BLaER1 (cell line): ENCODE measurements at regions not wholly inside any gene's neighbourhood (a gene's known extent, or its start where the extent isn't known, plus 50 kb on each side); places are given as distances from the start of the nearest gene placed in this dataset.

ENCODE experiments used
- H3K27ac ChIP-seq: shearing (Covaris generic); formaldehyde crosslinking; 2 replicates; pipeline ENCODE4 v1.8.1; 2022
- H3K27me3 ChIP-seq: shearing (Covaris generic); formaldehyde crosslinking; 2 replicates; pipeline ENCODE4 v1.8.1; 2022
- H3K36me3 ChIP-seq: shearing (Covaris generic); formaldehyde crosslinking; 2 replicates; pipeline ENCODE4 v1.8.1; 2022
- H3K4me1 ChIP-seq: shearing (Covaris generic); formaldehyde crosslinking; 2 replicates; pipeline ENCODE4 v1.8.1; 2022
- H3K4me2 ChIP-seq: shearing (Covaris generic); formaldehyde crosslinking; 2 replicates; pipeline ENCODE4 v1.8.1; 2022
- H3K4me3 ChIP-seq: shearing (Covaris generic); formaldehyde crosslinking; 2 replicates; pipeline ENCODE4 v1.8.1; 2022
- H3K9ac ChIP-seq: shearing (Covaris generic); formaldehyde crosslinking; 2 replicates; pipeline ENCODE4 v1.8.1; 2022
- H3K9me3 ChIP-seq: shearing (Covaris generic); formaldehyde crosslinking; 2 replicates; pipeline ENCODE4 v1.8.1; 2022
- H4K20me1 ChIP-seq: shearing (Covaris generic); formaldehyde crosslinking; 2 replicates; pipeline ENCODE4 v1.8.1; 2022
- Cebpa-rat ChIP-seq: shearing (Covaris generic); IDR thresholded peaks from 2 replicates; pipeline ENCODE4 v1.8.1; 2022

GRCh38 chr4:114306946-114307345 lies 291.7 kb upstream of the UGT8 start:
- no peaks in the 10 kb centered on the region for H3K9me3 ChIP-seq
- no peaks in the 10 kb centered on the region for H4K20me1 ChIP-seq
- H3K27me3 ChIP-seq = no peaks in the 10 kb centered on the region
- no peak for TF ChIP-seq Cebpa-rat
- no peak overlapping the region for H3K9ac ChIP-seq
- H3K4me3 ChIP-seq = no peak overlapping the region
- no peaks in the 10 kb centered on the region for H3K36me3 ChIP-seq
- peaks cover 6% of the 10 kb centered on the region; the same call in 1 of the 2 replicates for H3K4me1 ChIP-seq
- H3K4me2 ChIP-seq = no peak overlapping the region
- no peak overlapping the region for H3K27ac ChIP-seq

GRCh38 chr4:114310296-114310925 lies 288.2 kb upstream of the UGT8 start:
- no peak for TF ChIP-seq Cebpa-rat
- Histone ChIP-seq H3K9ac (no peak overlapping the region), H3K27me3 (no peaks in the 10 kb centered on the region), H3K4me3 (no peak overlapping the region), H3K4me2 (no peak overlapping the region), H3K36me3 (no peaks in the 10 kb centered on the region), H4K20me1 (no peaks in the 10 kb centered on the region), H3K9me3 (no peaks in the 10 kb centered on the region), H3K4me1 (no peaks in the 10 kb centered on the region), H3K27ac (no peak overlapping the region)

GRCh38 chr4:114311787-114312186 lies 286.8 kb upstream of the UGT8 start:
- Histone ChIP-seq H3K4me3 (no peak overlapping the region), H3K36me3 (no peaks in the 10 kb centered on the region), H3K27me3 (no peaks in the 10 kb centered on the region), H3K4me1 (no peaks in the 10 kb centered on the region), H3K27ac (no peak overlapping the region), H3K4me2 (no peak overlapping the region), H3K9ac (no peak overlapping the region), H4K20me1 (no peaks in the 10 kb centered on the region), H3K9me3 (no peaks in the 10 kb centered on the region)
- TF ChIP-seq Cebpa-rat = no peak

GRCh38 chr4:114312338-114312737 lies 286.3 kb upstream of the UGT8 start:
- no peak overlapping the region for H3K27ac ChIP-seq
- no peaks in the 10 kb centered on the region for H3K9me3 ChIP-seq
- H3K4me3 ChIP-seq = no peak overlapping the region
- no peaks in the 10 kb centered on the region for H3K4me1 ChIP-seq
- no peaks in the 10 kb centered on the region for H4K20me1 ChIP-seq
- TF ChIP-seq Cebpa-rat = no peak
- no peaks in the 10 kb centered on the region for H3K27me3 ChIP-seq
- H3K4me2 ChIP-seq = no peak overlapping the region
- no peak overlapping the region for H3K9ac ChIP-seq
- H3K36me3 ChIP-seq = no peaks in the 10 kb centered on the region

GRCh38 chr4:114316789-114317188 lies 281.8 kb upstream of the UGT8 start:
- no peaks in the 10 kb centered on the region for H3K9me3 ChIP-seq
- no peaks in the 10 kb centered on the region for H3K4me1 ChIP-seq
- no peak overlapping the region for H3K27ac ChIP-seq
- H3K27me3 ChIP-seq = no peaks in the 10 kb centered on the region
- H3K36me3 ChIP-seq = no peaks in the 10 kb centered on the region
- H4K20me1 ChIP-seq = no peaks in the 10 kb centered on the region
- no peak overlapping the region for H3K4me2 ChIP-seq
- no peak for TF ChIP-seq Cebpa-rat
- H3K4me3 ChIP-seq = no peak overlapping the region
- no peak overlapping the region for H3K9ac ChIP-seq

GRCh38 chr4:114317564-114317963 lies 281.0 kb upstream of the UGT8 start:
- no peak for TF ChIP-seq Cebpa-rat
- Histone ChIP-seq H3K27me3 (no peaks in the 10 kb centered on the region), H3K9ac (no peak overlapping the region), H3K4me1 (no peaks in the 10 kb centered on the region), H3K4me2 (no peak overlapping the region), H4K20me1 (no peaks in the 10 kb centered on the region), H3K27ac (no peak overlapping the region), H3K36me3 (no peaks in the 10 kb centered on the region), H3K9me3 (no peaks in the 10 kb centered on the region), H3K4me3 (no peak overlapping the region)

GRCh38 chr4:114318309-114318708 lies 280.3 kb upstream of the UGT8 start:
- H3K9ac ChIP-seq = no peak overlapping the region
- TF ChIP-seq Cebpa-rat = no peak
- H4K20me1 ChIP-seq = no peaks in the 10 kb centered on the region
- no peaks in the 10 kb centered on the region for H3K36me3 ChIP-seq
- no peak overlapping the region for H3K27ac ChIP-seq
- no peak overlapping the region for H3K4me3 ChIP-seq
- no peaks in the 10 kb centered on the region for H3K27me3 ChIP-seq
- no peaks in the 10 kb centered on the region for H3K9me3 ChIP-seq
- no peaks in the 10 kb centered on the region for H3K4me1 ChIP-seq
- no peak overlapping the region for H3K4me2 ChIP-seq

- no peak overlapping the region for H3K27ac ChIP-seq
- no peak overlapping the region for H3K9ac ChIP-seq
- no peaks in the 10 kb centered on the region for H3K27me3 ChIP-seq
- TF ChIP-seq Cebpa-rat = no peak
- no peaks in the 10 kb centered on the region for H4K20me1 ChIP-seq
- no peak overlapping the region for H3K4me3 ChIP-seq
- no peaks in the 10 kb centered on the region for H3K4me1 ChIP-seq
- H3K4me2 ChIP-seq = no peak overlapping the region
- H3K9me3 ChIP-seq = no peaks in the 10 kb centered on the region
- no peaks in the 10 kb centered on the region for H3K36me3 ChIP-seq
Measured at GRCh38 chr4:114320126-114320525, 278.5 kb upstream of the UGT8 start.

GRCh38 chr4:114321366-114321765 lies 277.2 kb upstream of the UGT8 start:
- Histone ChIP-seq H3K36me3 (no peaks in the 10 kb centered on the region), H4K20me1 (no peaks in the 10 kb centered on the region), H3K4me1 (no peaks in the 10 kb centered on the region), H3K27me3 (no peaks in the 10 kb centered on the region), H3K9ac (no peak overlapping the region), H3K9me3 (no peaks in the 10 kb centered on the region), H3K4me2 (no peak overlapping the region), H3K4me3 (no peak overlapping the region), H3K27ac (no peak overlapping the region)
- TF ChIP-seq Cebpa-rat = no peak

- Histone ChIP-seq H3K9me3 (no peaks in the 10 kb centered on the region), H3K27me3 (no peaks in the 10 kb centered on the region), H3K9ac (no peak overlapping the region), H3K4me1 (no peaks in the 10 kb centered on the region), H3K4me2 (no peak overlapping the region), H3K36me3 (no peaks in the 10 kb centered on the region), H3K27ac (no peak overlapping the region), H3K4me3 (no peak overlapping the region), H4K20me1 (no peaks in the 10 kb centered on the region)
- no peak for TF ChIP-seq Cebpa-rat
Measured at GRCh38 chr4:114323841-114324240, 274.8 kb upstream of the UGT8 start.

GRCh38 chr4:114326358-114326757 lies 272.2 kb upstream of the UGT8 start:
- Histone ChIP-seq H3K9ac (no peak overlapping the region), H3K36me3 (no peaks in the 10 kb centered on the region), H3K4me1 (no peaks in the 10 kb centered on the region), H3K9me3 (no peaks in the 10 kb centered on the region), H4K20me1 (no peaks in the 10 kb centered on the region), H3K27me3 (no peaks in the 10 kb centered on the region), H3K4me2 (no peak overlapping the region), H3K4me3 (no peak overlapping the region), H3K27ac (no peak overlapping the region)
- no peak for TF ChIP-seq Cebpa-rat
